Hypothalamus (tissue), 51 donors: ENCODE measurements at regions not wholly inside any gene's neighbourhood (a gene's known extent, or its start where the extent isn't known, plus 50 kb on each side); places are given as distances from the start of the nearest gene placed in this dataset.

ENCODE experiments used
- DNase-seq, 51 donors: peaks; one replicate each; lab custom pipeline; 2025; lab: John Stamatoyannopoulos, UW

DNA sequence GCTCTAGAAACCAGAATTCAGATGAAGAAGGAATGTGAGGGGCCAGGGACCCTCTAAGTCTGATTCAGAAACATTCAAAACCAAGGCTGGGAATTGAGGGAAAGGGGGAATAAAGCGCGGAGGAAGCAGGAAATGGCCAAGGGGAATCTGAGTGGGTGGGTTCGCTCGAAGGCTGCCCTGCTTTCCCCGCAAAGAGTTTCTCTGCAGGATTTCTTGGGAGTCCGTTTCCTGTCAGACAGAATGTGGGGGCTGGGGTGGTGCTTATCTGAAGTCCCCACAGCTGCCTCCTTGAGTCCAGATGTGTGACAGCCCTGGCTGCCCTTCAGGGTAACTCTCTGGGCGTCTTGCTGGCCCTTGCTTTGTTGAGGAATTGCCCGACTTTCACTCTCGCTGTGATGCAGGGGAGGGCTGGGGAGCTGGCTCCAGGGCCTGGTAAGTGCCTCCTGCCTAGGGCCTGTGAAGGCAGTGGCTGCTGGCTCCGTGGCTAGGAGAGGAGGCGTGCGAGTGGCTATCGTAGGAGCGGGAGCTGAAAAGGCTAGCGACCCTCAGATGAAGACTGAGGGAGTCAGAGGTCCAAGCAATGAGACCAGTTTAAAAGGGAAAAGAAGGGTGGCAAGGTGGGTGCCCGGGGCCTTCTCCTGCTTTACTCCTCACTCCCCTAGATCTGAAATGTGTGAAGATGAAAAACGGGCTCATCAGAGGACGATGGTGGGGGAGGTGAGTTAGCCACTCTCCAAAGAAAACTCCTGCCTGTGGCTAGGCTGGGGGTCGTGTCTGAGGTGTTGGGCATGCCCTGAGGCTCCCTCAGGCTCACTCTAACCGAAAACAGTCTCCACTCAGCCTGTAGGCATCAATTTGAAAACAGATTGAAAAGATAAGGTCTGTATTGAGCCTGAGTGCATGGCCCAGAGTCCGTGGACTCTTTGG, 143.9 kb upstream of the UMPS start:
- DNase-seq = no peak

GRCh38 chr3:124587053-124587408, 143.2 kb upstream of the UMPS start:
- peak in 6 of 51 donors; percentile 3 to 39 (median 10) for DNase-seq

DNA sequence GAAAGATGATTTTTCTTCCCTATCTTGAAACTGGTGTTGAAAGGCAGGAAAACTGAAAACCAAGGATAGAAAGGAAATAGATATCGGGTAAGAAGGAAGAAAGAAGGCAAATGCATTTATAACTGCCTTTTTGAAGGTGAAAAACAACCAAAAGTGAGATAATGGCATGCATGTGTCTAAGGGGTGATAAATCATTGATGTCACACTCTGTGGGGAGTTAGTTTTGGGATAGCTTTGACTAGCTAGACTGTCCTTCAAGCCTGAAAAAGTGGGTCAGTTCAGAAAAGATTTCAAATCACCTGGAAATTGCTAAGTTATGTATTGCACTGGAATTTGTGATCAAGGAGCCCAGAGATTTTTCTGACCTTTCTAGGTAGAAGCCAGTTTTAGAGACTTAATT, 142.2 kb upstream of the UMPS start:
- no peak for DNase-seq

- no peak for DNase-seq
Observed at GRCh38 chr3:124588794-124589193, 141.5 kb upstream of the UMPS start.

DNA sequence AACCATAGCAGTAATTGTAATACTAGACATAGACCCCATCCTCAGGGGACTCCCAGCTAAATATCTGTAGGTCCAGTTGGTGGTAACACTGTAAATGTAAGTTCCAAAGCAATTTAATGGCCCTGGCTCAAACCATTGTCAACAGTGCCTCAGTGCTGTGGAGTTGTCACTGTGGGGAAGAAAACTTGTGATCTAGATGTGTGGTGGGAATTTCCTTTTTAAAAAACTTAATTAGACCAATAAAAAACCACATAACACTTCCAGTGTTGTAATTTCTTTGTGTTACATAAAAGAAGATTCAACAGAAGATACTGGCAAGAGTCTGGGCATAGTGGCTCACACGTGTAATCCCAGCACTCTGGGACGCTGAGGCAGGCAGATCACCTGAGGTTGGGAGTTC, 138.6 kb upstream of the UMPS start:
- DNase-seq = no peak

DNA sequence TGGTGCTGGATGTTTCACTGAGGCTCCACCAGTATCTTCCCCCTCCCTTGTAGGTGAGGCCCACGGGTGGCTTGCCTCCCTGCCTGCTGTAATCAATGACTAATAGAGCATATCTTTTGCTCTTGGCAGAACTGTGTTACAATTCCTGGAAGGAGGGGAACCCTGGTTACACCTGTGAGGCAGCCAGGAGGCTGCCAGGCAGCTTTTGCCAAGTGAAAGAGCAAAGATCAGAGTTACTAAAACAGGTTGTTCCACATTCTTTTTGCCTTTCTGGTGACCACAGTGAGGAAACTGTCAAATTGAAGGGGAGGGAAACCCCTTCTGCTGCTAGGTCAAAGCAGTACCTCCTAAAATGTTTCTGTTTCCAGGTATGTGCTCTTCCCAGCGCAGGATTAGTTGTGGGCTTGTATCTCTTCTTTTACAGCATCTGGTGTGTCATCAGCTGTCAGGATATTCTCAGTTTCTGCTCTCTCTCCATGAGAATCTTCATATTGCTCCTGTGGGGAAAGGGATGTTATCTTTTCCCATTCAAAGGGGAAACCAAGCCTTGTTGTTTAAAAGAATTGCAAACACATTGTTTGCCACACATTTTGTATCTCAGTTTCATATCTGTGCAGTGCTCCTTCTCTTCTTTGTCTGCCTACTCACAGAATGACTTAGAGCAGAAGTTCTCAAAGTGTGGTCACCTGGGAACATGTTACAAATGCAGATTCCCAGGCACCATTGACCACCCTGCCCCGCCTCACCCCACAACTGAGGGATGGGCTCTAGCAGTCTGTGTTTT, 137.4 kb upstream of the UMPS start:
- peak in 1 of 51 donors; percentile 5 for DNase-seq

DNA sequence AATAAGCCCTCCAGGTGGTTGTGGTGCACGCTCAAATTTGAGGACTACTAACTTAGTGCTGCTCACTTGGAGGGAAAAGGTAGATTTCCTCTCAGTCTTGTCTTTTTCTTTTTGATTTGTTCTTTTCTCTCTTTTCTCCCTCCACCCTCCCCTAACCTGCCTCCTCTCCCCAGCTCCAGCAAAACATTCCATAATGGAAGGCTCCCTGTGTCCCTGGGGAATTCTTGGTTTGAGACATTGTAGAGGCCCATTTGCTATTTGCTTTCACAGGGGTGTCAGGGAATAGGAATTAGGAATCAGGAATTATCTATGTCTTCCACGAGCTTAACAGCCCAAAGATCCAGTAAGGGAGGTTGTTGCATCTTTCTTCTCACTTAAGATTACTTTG, 136.8 kb upstream of the UMPS start:
- DNase-seq = no peak

DNA sequence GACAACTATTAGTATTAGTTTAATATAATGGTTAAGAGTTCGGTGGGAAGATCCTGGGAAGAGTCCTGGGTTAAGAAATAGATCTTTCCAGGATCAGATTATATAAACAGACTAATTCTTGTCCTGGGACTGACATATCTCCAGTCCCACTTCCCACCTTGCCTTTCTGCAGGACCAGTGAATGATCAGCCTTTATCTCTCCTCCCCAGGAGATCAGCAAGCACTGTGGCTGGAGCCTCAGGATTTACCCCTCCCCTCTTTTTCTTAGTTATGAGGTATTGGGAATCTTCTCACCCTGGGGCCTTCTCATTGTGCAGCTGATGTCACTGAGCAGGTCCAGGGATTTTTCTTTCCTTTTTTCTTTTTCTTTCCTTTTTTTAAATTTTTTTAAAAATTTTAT, 135.7 kb upstream of the UMPS start:
- no peak for DNase-seq

DNA sequence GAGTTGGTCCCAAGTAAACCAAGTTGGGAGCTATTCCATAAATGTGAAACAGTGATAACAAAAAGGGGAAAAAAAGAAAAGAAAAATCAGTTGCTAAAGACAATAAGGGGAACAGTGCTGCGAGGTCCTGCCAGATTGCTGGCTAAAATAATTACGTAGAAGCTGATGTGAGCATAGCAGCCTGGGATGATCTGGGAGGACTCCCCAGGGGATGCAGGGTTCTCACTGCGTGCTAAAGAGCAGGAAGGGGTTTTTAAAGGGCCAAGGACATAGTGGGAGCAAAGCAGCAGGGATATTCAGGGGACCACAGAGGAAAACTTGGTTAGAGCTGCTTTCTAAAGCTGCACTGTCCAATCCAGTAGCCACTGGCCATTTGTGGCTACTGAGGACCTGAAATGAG, 133.0 kb upstream of the UMPS start:
- no peak for DNase-seq

- no peak for DNase-seq
Observed at GRCh38 chr3:124597979-124598378, 132.3 kb upstream of the UMPS start.

- no peak for DNase-seq
Observed at GRCh38 chr3:124599147-124599765, 131.0 kb upstream of the UMPS start.

GRCh38 chr3:124599779-124600693, 130.2 kb upstream of the UMPS start:
- no peak for DNase-seq

GRCh38 chr3:124600765-124601164, 129.5 kb upstream of the UMPS start:
- peak in 1 of 51 donors; percentile 9 for DNase-seq

DNA sequence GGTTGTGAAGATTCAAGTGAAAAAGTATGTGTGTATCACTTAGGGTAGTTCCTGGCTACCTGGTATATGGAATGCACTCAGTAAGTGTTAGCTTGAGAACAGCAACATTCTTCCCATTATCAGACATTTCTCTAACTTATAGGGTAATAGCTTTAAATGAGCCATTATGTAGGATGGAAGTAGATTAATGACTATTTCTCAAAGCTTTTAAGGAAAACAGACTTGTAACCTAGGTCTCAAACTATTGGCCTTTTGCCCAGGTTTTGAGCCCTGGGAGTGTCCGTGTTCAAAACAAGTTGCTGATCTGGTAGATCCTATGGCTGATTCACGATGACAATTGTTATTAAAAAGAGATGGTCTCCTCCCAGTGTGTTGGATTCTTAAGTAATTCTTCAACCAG, 129.1 kb upstream of the UMPS start:
- no peak for DNase-seq

GRCh38 chr3:124602980-124603627, 127.1 kb upstream of the UMPS start:
- no peak for DNase-seq

DNA sequence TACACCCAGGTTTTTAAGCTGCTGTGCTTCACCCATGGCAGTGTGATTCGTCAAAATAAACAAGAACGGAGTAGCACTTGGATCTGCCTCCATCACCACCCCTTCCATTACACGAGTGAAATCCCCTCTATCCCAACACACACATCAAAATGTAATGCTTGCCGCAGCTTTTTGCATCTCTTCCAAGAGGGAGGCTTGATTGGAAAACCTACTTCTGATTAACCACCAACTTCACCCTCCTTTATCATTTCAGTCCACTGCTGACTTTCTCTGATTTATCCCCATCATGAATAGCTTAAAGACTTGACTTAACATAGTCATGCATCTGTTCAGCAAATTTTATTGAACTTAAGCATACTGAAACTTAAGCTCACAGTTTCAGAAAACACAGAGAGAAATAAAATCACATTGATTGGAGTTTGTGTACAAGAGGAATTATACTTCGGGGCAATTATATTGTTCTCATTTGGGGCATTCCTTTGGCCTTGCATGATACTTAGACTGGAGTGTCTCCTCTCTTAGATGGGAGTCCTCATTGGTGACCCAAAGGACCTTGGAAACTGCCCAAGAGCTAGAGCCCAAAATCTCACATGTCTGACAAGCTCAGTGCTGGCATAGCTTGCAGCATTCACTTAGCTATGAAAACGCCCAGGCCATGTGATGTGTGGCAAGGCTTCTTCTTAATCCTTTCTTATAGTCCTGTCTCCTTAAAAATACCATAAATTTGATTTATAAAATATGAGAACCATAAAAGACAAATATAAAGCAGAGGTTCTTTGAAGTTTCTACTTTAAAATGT, 124.3 kb upstream of the UMPS start:
- no peak for DNase-seq

DNA sequence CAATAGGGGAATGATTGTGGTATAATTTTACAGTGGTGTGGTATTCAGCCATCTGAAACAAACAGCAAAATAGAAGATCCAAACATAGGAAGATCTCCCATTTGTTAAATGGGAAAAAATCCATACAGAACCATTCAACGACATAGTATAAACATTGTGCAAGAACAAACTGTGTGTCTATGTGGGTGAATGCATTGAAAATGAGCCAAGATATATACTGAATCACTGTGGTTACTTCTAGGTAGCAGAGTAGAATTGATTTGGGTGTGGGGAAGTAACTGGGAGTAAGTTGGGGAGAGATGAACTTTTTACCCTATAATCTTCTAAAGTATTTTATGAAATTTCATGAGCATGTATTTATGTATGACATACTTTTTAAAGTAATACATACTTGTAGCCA, 123.1 kb upstream of the UMPS start:
- DNase-seq = no peak

GRCh38 chr3:124609402-124609801, 120.8 kb upstream of the UMPS start:
- no peak for DNase-seq

DNA sequence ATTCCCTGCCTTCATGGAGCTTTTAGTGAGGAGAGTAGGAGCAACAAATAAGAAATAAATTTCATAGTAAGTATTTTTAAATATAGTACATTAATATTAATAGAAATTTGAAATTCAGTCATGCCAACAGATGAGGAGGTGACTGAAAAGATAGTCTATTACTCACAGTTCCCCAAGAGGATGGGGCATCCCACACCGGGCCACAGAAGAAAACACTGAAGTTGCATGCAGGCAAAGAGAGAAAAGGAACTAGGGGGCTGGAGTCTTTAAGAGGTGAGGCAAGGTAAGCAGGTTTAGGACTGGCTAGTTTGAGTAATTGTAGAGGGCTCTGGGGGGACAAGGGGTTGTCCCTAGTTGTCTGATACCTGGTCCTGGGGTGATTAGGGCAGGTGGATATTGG, 120.1 kb upstream of the UMPS start:
- DNase-seq = no peak
